ENCODE measurements at regions not wholly inside any gene's neighbourhood (a gene's known extent, or its start where the extent isn't known, plus 50 kb on each side); places are given as distances from the start of the nearest gene placed in this dataset.

- intact Hi-C loops (cut with DNase I), result no loop called here
- Histone ChIP-seq H3K27ac (ENCODE audit: low read depth in 2 of 2, low read length in 2 of 2) (no peak overlapping the region), H3K4me3 (ENCODE audit: low read length in 3 of 3) (no peak overlapping the region), H3K4me1 (ENCODE audit: control insufficient read depth in 2 of 3, insufficient read depth in 2 of 3, low read depth in 1 of 3, low read length in 3 of 3) (no peaks in the 10 kb centered on the region), H3K9ac (ENCODE audit: low read length in 3 of 3) (no peak overlapping the region), H3K36me3 (ENCODE audit: control insufficient read depth in 2 of 3, insufficient read depth in 3 of 3, low read length in 3 of 3) (no peaks in the 10 kb centered on the region), H3K27me3 (ENCODE audit: control insufficient read depth, insufficient read depth, low read length) (no peaks in the 10 kb centered on the region), H3K9me3 (ENCODE audit: control insufficient read depth in 2 of 3, insufficient read depth in 1 of 3, low read length in 3 of 3) (no peaks in the 10 kb centered on the region)
- DNase-seq (no peak), FAIRE-seq (no peak)
- TF ChIP-seq CTCF (IDR thresholded peaks at IDR 0.05; ENCODE audit: borderline replicate concordance, extremely low read depth, insufficient read depth), result no peak
Measured at GRCh38 chr5:57009811-57010210, 57.9 kb upstream of the MIER3 start.

GRCh38 chr5:57010786-57011185 lies 58.9 kb upstream of the MIER3 start:
- no peak overlapping the region for H3K27ac ChIP-seq (ENCODE audit: low read depth in 2 of 2, low read length in 2 of 2)
- DNase-seq, result no peak
- no peak overlapping the region for H3K9ac ChIP-seq (ENCODE audit: low read length in 3 of 3)
- TF ChIP-seq CTCF (IDR thresholded peaks at IDR 0.05; ENCODE audit: borderline replicate concordance, extremely low read depth, insufficient read depth), result no peak
- no peak for FAIRE-seq
- no peak overlapping the region for H3K4me3 ChIP-seq (ENCODE audit: low read length in 3 of 3)
- intact Hi-C loops (cut with DNase I), result no loop called here
- no peaks in the 10 kb centered on the region for H3K4me1 ChIP-seq (ENCODE audit: control insufficient read depth in 2 of 3, insufficient read depth in 2 of 3, low read depth in 1 of 3, low read length in 3 of 3)
- H3K36me3 ChIP-seq (ENCODE audit: control insufficient read depth in 2 of 3, insufficient read depth in 3 of 3, low read length in 3 of 3), result no peaks in the 10 kb centered on the region
- no peaks in the 10 kb centered on the region for H3K9me3 ChIP-seq (ENCODE audit: control insufficient read depth in 2 of 3, insufficient read depth in 1 of 3, low read length in 3 of 3)
- no peaks in the 10 kb centered on the region for H3K27me3 ChIP-seq (ENCODE audit: control insufficient read depth, insufficient read depth, low read length)

GRCh38 chr5:57012511-57012910 lies 60.6 kb upstream of the MIER3 start:
- Histone ChIP-seq H3K36me3 (ENCODE audit: control insufficient read depth in 2 of 3, insufficient read depth in 3 of 3, low read length in 3 of 3) (no peaks in the 10 kb centered on the region), H3K27me3 (ENCODE audit: control insufficient read depth, insufficient read depth, low read length) (no peaks in the 10 kb centered on the region), H3K9ac (ENCODE audit: low read length in 3 of 3) (no peak overlapping the region), H3K9me3 (ENCODE audit: control insufficient read depth in 2 of 3, insufficient read depth in 1 of 3, low read length in 3 of 3) (no peaks in the 10 kb centered on the region), H3K4me3 (ENCODE audit: low read length in 3 of 3) (no peak overlapping the region), H3K4me1 (ENCODE audit: control insufficient read depth in 2 of 3, insufficient read depth in 2 of 3, low read depth in 1 of 3, low read length in 3 of 3) (no peaks in the 10 kb centered on the region), H3K27ac (ENCODE audit: low read depth in 2 of 2, low read length in 2 of 2) (no peak overlapping the region)
- FAIRE-seq (no peak), DNase-seq (no peak)
- intact Hi-C loops (cut with DNase I), result no loop called here
- TF ChIP-seq CTCF (IDR thresholded peaks at IDR 0.05; ENCODE audit: borderline replicate concordance, extremely low read depth, insufficient read depth), result no peak

- Histone ChIP-seq H3K27me3 (ENCODE audit: control insufficient read depth, insufficient read depth, low read length) (no peaks in the 10 kb centered on the region), H3K9ac (ENCODE audit: low read length in 3 of 3) (no peak overlapping the region), H3K36me3 (ENCODE audit: control insufficient read depth in 2 of 3, insufficient read depth in 3 of 3, low read length in 3 of 3) (no peaks in the 10 kb centered on the region), H3K27ac (ENCODE audit: low read depth in 2 of 2, low read length in 2 of 2) (no peak overlapping the region), H3K9me3 (ENCODE audit: control insufficient read depth in 2 of 3, insufficient read depth in 1 of 3, low read length in 3 of 3) (peaks cover 0 to 8% (median 2%) of the 10 kb centered on the region in 3 donors), H3K4me3 (ENCODE audit: low read length in 3 of 3) (no peak overlapping the region), H3K4me1 (ENCODE audit: control insufficient read depth in 2 of 3, insufficient read depth in 2 of 3, low read depth in 1 of 3, low read length in 3 of 3) (no peaks in the 10 kb centered on the region)
- TF ChIP-seq CTCF (IDR thresholded peaks at IDR 0.05; ENCODE audit: borderline replicate concordance, extremely low read depth, insufficient read depth), result no peak
- intact Hi-C loops (cut with DNase I), result no loop called here
- no peak for FAIRE-seq
- DNase-seq, result no peak
Measured at GRCh38 chr5:57025961-57026360, 74.0 kb upstream of the MIER3 start.
